K562 (cell line): ENCODE measurements at regions not wholly inside any gene's neighbourhood (a gene's known extent, or its start where the extent isn't known, plus 50 kb on each side); places are given as distances from the start of the nearest gene placed in this dataset.

ENCODE experiments used
- ATAC-seq: fragments of 200-7000 bp; cut with Tn5 transposase; 3 replicates; pipeline ENCODE4 v1.9.1; 2020; ENCODE audit warnings: moderate library complexity
- BruUV-seq: library from RNA; stranded (reverse); fragments of 400-500 nt; replicated peaks from 2 replicates; lab custom pipeline; 2021; lab: Mats Ljungman, UMichigan
- CTCF ChIA-PET: fragments of 300-600 bp; formaldehyde crosslinking; extraction: SDS; loops from one replicate; lab custom pipeline; 2021; ENCODE audit warnings: low intra/inter-chr PET ratio; lab: Yijun Ruan, JAX
- POLR2A ChIA-PET: fragments of 300-600, 350-650 bp; sonication (Branson Sonifier 250); formaldehyde crosslinking; extraction: SDS; loops from one replicate; lab custom pipeline; 2021; ENCODE audit warnings: antibody characterized with exemption, inconsistent platforms; lab: Yijun Ruan, JAX
- DNase-seq, 4 experiments: peaks; one replicate each; pipeline versions ENCODE4 v3.0.0 to v3.0.0-alpha.2; 2011 to 2018; ENCODE audit warnings: low spot score in 3 of 4, mixed read lengths in 3 of 4; ENCODE audit errors: extremely low read depth in 1 of 4
- FAIRE-seq: peaks from 2 replicates; lab custom pipeline; 2011; peaks lifted over from hg19 to GRCh38; lab: Jason Lieb, UNC
- H2AFZ ChIP-seq: 2 replicates; pipeline ENCODE4 v1.6.0; 2011; ENCODE audit warnings: low read depth, low read length, control low read depth, inconsistent platforms
- H3K27ac ChIP-seq: fragments of 200-600 bp; 3 replicates; pipeline ENCODE4 v1.8.0; 2011; ENCODE audit warnings: low read depth, mild to moderate bottlenecking, control low read depth, inconsistent platforms, low read length, moderate library complexity, mixed read lengths; ENCODE audit errors: extremely low read depth
- H3K27me3 ChIP-seq, 2 experiments: fragments of 300-600 bp in 1 of 2; 2 replicates in 1 of 2; 3 replicates in 1 of 2; pipeline versions ENCODE4 v1.6.0 to v1.8.0; 2011; ENCODE audit warnings: inconsistent platforms in 2 of 2, low read length in 2 of 2, mild to moderate bottlenecking in 1 of 2, mixed read lengths in 1 of 2, moderate library complexity in 1 of 2; ENCODE audit not compliant: control insufficient read depth in 2 of 2, insufficient read depth in 2 of 2
- H3K36me3 ChIP-seq: fragments of 300-600 bp; 3 replicates; pipeline ENCODE4 v1.8.0; 2011; ENCODE audit warnings: mild to moderate bottlenecking, low read length, inconsistent platforms; ENCODE audit not compliant: control insufficient read depth, insufficient read depth
- H3K4me1 ChIP-seq, 2 experiments: fragments of 200-600 bp in 1 of 2; replicated peaks in 1 of 2; 2 replicates in 1 of 2; 3 replicates in 1 of 2; pipeline versions ENCODE4 v1.5.1 to v1.8.0; 2011; ENCODE audit warnings: inconsistent platforms in 2 of 2, low read length in 2 of 2, mild to moderate bottlenecking in 1 of 2, mixed read lengths in 1 of 2, moderate library complexity in 1 of 2; ENCODE audit not compliant: control insufficient read depth in 2 of 2, insufficient read depth in 2 of 2
- H3K4me2 ChIP-seq: 2 replicates; pipeline ENCODE4 v1.6.1; 2011; ENCODE audit warnings: low read length, control low read depth, inconsistent platforms, mixed read lengths; ENCODE audit not compliant: insufficient read depth
- H3K4me3 ChIP-seq: fragments of 200-600 bp; sonication (generic), shearing (Covaris generic); 2 replicates; pipeline ENCODE4 v1.5.1; 2016; ENCODE audit warnings: control low read depth, inconsistent platforms
- H3K79me2 ChIP-seq: fragments of 200-600 bp; 3 replicates; pipeline ENCODE4 v1.8.0; 2011; ENCODE audit warnings: low read length, inconsistent platforms; ENCODE audit not compliant: control insufficient read depth, insufficient read depth
- H3K9ac ChIP-seq, 2 experiments: 2 replicates each; pipeline versions ENCODE4 v1.6.0 to v1.6.1; 2011; ENCODE audit warnings: low read depth in 2 of 2, low read length in 2 of 2, control low read depth in 1 of 2, inconsistent platforms in 1 of 2, mild to moderate bottlenecking in 1 of 2, mixed read lengths in 1 of 2; ENCODE audit not compliant: insufficient read depth in 1 of 2
- H3K9me1 ChIP-seq: one replicate; pipeline ENCODE4 v1.6.0; 2011; ENCODE audit warnings: inconsistent platforms, mild to moderate bottlenecking, low read length, moderate library complexity; ENCODE audit not compliant: control insufficient read depth, insufficient read depth
- H3K9me3 ChIP-seq: replicated peaks from 2 replicates; pipeline ENCODE4 v1.5.1; 2011; ENCODE audit warnings: low read depth, low read length, inconsistent platforms; ENCODE audit not compliant: control insufficient read depth, insufficient read depth
- H4K20me1 ChIP-seq: replicated peaks from 2 replicates; pipeline ENCODE4 v1.6.1; 2011; ENCODE audit warnings: low read length, inconsistent platforms, mixed read lengths; ENCODE audit not compliant: control insufficient read depth, insufficient read depth
- CBFA2T2 ChIP-seq: fragments of 450-650 bp; conservative IDR thresholded peaks from 2 replicates; pipeline ENCODE4 v1.6.1; 2017; ENCODE audit warnings: mild to moderate bottlenecking
- CCAR2 ChIP-seq: fragments of 200-400 bp; formaldehyde crosslinking; IDR thresholded peaks from 2 replicates; pipeline ENCODE4 v1.6.1; 2017; ENCODE audit warnings: mild to moderate bottlenecking, low read depth, low read length
- DNMT1 ChIP-seq: fragments of 450-650 bp; IDR thresholded peaks from 2 replicates; pipeline ENCODE4 v1.6.1; 2016; ENCODE audit warnings: antibody characterized with exemption, mild to moderate bottlenecking
- ESRRA ChIP-seq: fragments of 450-650 bp; IDR thresholded peaks from 2 replicates; pipeline ENCODE4 v1.6.1; 2014; ENCODE audit warnings: low read depth, mild to moderate bottlenecking, moderate library complexity, borderline replicate concordance
- FOXK1 ChIP-seq: sonication (generic); formaldehyde crosslinking; IDR thresholded peaks from 2 replicates; pipeline ENCODE4 v1.8.0; 2022; ENCODE audit warnings: missing genetic modification reagents, mild to moderate bottlenecking, borderline replicate concordance
- GATAD2B ChIP-seq: fragments of 450-650 bp; IDR thresholded peaks from 2 replicates; pipeline ENCODE4 v1.6.1; 2017; ENCODE audit warnings: mild to moderate bottlenecking, borderline replicate concordance
- HEY1 ChIP-seq: fragments of 250-450 bp; sonication (Bioruptor Pico); IDR thresholded peaks from 2 replicates; pipeline ENCODE4 v1.5.0; 2020; ENCODE audit warnings: mild to moderate bottlenecking, moderate library complexity, borderline replicate concordance
- KLF6 ChIP-seq: fragments of 250-450 bp; sonication (Bioruptor Pico); IDR thresholded peaks from 2 replicates; pipeline ENCODE4 v1.4.0; 2020; ENCODE audit warnings: mild to moderate bottlenecking, moderate library complexity, borderline replicate concordance
- TAF9B ChIP-seq: fragments of 450-650 bp; IDR thresholded peaks from 2 replicates; pipeline ENCODE4 v1.6.1; 2018; ENCODE audit warnings: mild to moderate bottlenecking; ENCODE audit not compliant: partially characterized antibody
- TBP ChIP-seq: optimal IDR thresholded peaks from 2 replicates; pipeline ENCODE3; 2011; ENCODE audit warnings: low read depth, low read length, improper control_type of control experiment
- ZNF121 ChIP-seq: sonication (generic); formaldehyde crosslinking; conservative IDR thresholded peaks from 2 replicates; pipeline ENCODE4 v1.8.0; 2022; ENCODE audit warnings: missing genetic modification reagents
- ZNF134 ChIP-seq: fragments of 250-450 bp; sonication (Bioruptor Pico); conservative IDR thresholded peaks from 2 replicates; pipeline ENCODE4 v1.4.0; 2020
- ZNF347 ChIP-seq: fragments of 450-650 bp; formaldehyde crosslinking; IDR thresholded peaks from 2 replicates; pipeline ENCODE4 v1.4.0; 2020; ENCODE audit warnings: low read depth, mild to moderate bottlenecking, moderate library complexity
- ZNF583 ChIP-seq: fragments of 250-450 bp; sonication (Bioruptor Pico); IDR thresholded peaks from 2 replicates; pipeline ENCODE4 v1.4.0; 2020
- WGBS: fragments of 100-300 bp; shearing (Covaris generic); methylation state at CpG from one replicate; pipeline ENCODE4 v1.1.6; 2016; ENCODE audit warnings: low coverage, mixed read lengths; ENCODE audit not compliant: insufficient coverage; ENCODE audit errors: missing lambda C conversion rate; 5-methylcytosine and 5-hydroxymethylcytosine counted together
- in situ Hi-C: fragments of 300-500 bp; cut with MboI; formaldehyde crosslinking; loops from 4 replicates; pipeline ENCODE4 v1.15.0; 2018; ENCODE audit warnings: inconsistent platforms, mixed read lengths
- intact Hi-C: fragments of 100-400 bp; cut with micrococcal nuclease; formaldehyde crosslinking; loops from 2 replicates; pipeline ENCODE4 v1.14.2; 2022
- TF ChIP-seq, protein P1 (sequence below), 2 experiments: fragments of 450-650 bp; IDR thresholded peaks; 2 replicates each; pipeline ENCODE4 v1.6.1; 2018; ENCODE audit warnings: mild to moderate bottlenecking in 2 of 2, low read depth in 1 of 2; ENCODE audit not compliant: partially characterized antibody in 2 of 2
- TF ChIP-seq, protein P2 (sequence below): fragments of 250-450 bp; sonication (Bioruptor Pico); IDR thresholded peaks from 2 replicates; pipeline ENCODE4 v1.5.0; 2021
- TF ChIP-seq, protein P3 (sequence below): fragments of 250-450 bp; sonication (Bioruptor Pico); IDR thresholded peaks from 2 replicates; pipeline ENCODE4 v1.8.0; 2022; ENCODE audit warnings: inconsistent platforms, mild to moderate bottlenecking, moderate library complexity, borderline replicate concordance

DNA sequence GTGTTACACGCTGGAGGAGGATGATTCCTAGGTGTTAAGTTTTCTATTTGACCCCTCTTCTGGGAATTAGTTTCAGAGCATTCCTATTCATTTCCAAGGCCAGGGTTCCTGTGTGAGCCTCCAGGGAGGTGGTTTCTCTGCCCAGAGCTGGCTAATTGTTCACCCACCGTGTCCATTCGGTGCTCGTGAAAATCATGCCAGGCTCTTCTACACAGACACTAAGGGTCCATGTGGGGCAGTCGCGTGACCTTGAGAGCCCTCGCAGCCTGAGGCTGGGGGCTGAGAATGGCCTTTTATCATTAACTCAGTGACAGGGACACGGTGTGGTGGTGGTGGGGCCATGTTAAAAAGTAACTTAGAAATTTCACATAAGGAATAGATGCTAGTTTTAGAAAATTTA, 83.7 kb downstream of the EMX2 start:
- Histone ChIP-seq H4K20me1 (no peaks in the 10 kb centered on the region), H3K36me3 (no peaks in the 10 kb centered on the region), H3K9ac (no peak overlapping the region), H3K9me1 (no peaks in the 10 kb centered on the region), H3K9me3 (no peaks in the 10 kb centered on the region), H3K4me1 (no peaks in the 10 kb centered on the region), H3K27me3 (peaks cover 3 to 12% of the 10 kb centered on the region in 2 experiments; a peak in 4 of 5 replicates), H3K79me2 (no peaks in the 10 kb centered on the region), H3K4me3 (no peak overlapping the region), H3K4me2 (no peak overlapping the region), H3K27ac (no peak overlapping the region), H2AFZ (no peak overlapping the region)
- in situ Hi-C loops (no loop called here), intact Hi-C loops (no loop called here)
- DNase-seq: no peak
- no TSS peak for BruUV-seq
- no peak for FAIRE-seq
- TF ChIP-seq CBFA2T2 (no peak), ZNF583 (no peak), TBP (no peak), KLF6 (no peak), ESRRA (no peak), ZNF347 (CRISPR knock-in tag) (no peak), ZNF134 (CRISPR knock-in tag) (no peak), HEY1 (CRISPR knock-in tag) (no peak), ZNF121 (no peak), GATAD2B (no peak), DNMT1 (no peak), TAF9B (no peak), FOXK1 (CRISPR knock-in tag) (no peak), CCAR2 (no peak)
- TF ChIP-seq, protein P1, sequence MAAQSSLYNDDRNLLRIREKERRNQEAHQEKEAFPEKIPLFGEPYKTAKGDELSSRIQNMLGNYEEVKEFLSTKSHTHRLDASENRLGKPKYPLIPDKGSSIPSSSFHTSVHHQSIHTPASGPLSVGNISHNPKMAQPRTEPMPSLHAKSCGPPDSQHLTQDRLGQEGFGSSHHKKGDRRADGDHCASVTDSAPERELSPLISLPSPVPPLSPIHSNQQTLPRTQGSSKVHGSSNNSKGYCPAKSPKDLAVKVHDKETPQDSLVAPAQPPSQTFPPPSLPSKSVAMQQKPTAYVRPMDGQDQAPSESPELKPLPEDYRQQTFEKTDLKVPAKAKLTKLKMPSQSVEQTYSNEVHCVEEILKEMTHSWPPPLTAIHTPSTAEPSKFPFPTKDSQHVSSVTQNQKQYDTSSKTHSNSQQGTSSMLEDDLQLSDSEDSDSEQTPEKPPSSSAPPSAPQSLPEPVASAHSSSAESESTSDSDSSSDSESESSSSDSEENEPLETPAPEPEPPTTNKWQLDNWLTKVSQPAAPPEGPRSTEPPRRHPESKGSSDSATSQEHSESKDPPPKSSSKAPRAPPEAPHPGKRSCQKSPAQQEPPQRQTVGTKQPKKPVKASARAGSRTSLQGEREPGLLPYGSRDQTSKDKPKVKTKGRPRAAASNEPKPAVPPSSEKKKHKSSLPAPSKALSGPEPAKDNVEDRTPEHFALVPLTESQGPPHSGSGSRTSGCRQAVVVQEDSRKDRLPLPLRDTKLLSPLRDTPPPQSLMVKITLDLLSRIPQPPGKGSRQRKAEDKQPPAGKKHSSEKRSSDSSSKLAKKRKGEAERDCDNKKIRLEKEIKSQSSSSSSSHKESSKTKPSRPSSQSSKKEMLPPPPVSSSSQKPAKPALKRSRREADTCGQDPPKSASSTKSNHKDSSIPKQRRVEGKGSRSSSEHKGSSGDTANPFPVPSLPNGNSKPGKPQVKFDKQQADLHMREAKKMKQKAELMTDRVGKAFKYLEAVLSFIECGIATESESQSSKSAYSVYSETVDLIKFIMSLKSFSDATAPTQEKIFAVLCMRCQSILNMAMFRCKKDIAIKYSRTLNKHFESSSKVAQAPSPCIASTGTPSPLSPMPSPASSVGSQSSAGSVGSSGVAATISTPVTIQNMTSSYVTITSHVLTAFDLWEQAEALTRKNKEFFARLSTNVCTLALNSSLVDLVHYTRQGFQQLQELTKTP (IDR thresholded peaks at IDR 0.05; ENCODE audit: low read depth in 1 of 2, partially characterized antibody in 2 of 2): no peak
- TF ChIP-seq, protein P2, sequence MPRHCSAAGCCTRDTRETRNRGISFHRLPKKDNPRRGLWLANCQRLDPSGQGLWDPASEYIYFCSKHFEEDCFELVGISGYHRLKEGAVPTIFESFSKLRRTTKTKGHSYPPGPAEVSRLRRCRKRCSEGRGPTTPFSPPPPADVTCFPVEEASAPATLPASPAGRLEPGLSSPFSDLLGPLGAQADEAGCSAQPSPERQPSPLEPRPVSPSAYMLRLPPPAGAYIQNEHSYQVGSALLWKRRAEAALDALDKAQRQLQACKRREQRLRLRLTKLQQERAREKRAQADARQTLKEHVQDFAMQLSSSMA (CRISPR knock-in tag): no peak
- TF ChIP-seq, protein P3, sequence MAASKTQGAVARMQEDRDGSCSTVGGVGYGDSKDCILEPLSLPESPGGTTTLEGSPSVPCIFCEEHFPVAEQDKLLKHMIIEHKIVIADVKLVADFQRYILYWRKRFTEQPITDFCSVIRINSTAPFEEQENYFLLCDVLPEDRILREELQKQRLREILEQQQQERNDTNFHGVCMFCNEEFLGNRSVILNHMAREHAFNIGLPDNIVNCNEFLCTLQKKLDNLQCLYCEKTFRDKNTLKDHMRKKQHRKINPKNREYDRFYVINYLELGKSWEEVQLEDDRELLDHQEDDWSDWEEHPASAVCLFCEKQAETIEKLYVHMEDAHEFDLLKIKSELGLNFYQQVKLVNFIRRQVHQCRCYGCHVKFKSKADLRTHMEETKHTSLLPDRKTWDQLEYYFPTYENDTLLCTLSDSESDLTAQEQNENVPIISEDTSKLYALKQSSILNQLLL (CRISPR knock-in tag): no peak
- WGBS: 0% methylated on average over 7 of the region's 8 CpGs
- ATAC-seq: no peak
- ChIA-PET CTCF (no interaction called here), POLR2A (no interaction called here)
